Esophagus muscularis mucosa (tissue), 4 donors: ENCODE measurements at regions not wholly inside any gene's neighbourhood (a gene's known extent, or its start where the extent isn't known, plus 50 kb on each side); places are given as distances from the start of the nearest gene placed in this dataset.

Experiments used
- CTCF ChIP-seq, 3 experiments: fragments of 200-600 bp in 2 of 3; fragments of 450-650 bp in 1 of 3; sonication (generic) in 2 of 3; IDR thresholded peaks; one replicate each; pipeline ENCODE4 v1.5.1; 2017 to 2019; ENCODE audit warnings: antibody characterized with exemption in 3 of 3, mild to moderate bottlenecking in 2 of 3, moderate library complexity in 1 of 3
- EP300 ChIP-seq: sonication (generic); formaldehyde crosslinking; IDR thresholded peaks from one replicate; pipeline ENCODE4 v1.6.1; 2017; ENCODE audit warnings: antibody characterized with exemption
- POLR2AphosphoS5 ChIP-seq, 2 donors: sonication (generic); formaldehyde crosslinking; IDR thresholded peaks; one replicate each; pipeline ENCODE4 v1.6.1; 2017; ENCODE audit warnings: antibody characterized with exemption in 2 of 2

- TF ChIP-seq POLR2AphosphoS5 (IDR thresholded peaks at IDR 0.05) (no peak), EP300 (no peak), CTCF (IDR thresholded peaks at IDR 0.05) (no peak)
Measured at GRCh38 chr12:41881891-41882805, 262.5 kb downstream of the GXYLT1 start.
